GM19397 (cell line): ENCODE measurements at regions not wholly inside any gene's neighbourhood (a gene's known extent, or its start where the extent isn't known, plus 50 kb on each side); places are given as distances from the start of the nearest gene placed in this dataset.

Source experiments
- ATAC-seq: cut with Tn5 transposase; IDR thresholded peaks from one replicate; pipeline ENCODE4 v1.9.1; 2021; ENCODE audit warnings: mild to moderate bottlenecking, moderate library complexity; ENCODE audit not compliant: unreplicated experiment

GRCh38 chr11:127066401-127067090, 66.0 kb upstream of the KIRREL3 start:
- no peak for ATAC-seq

GRCh38 chr11:127063241-127063640, 62.7 kb upstream of the KIRREL3 start:
- no peak for ATAC-seq

- no peak for ATAC-seq
Measured at GRCh38 chr11:127061947-127062346, 61.4 kb upstream of the KIRREL3 start.

GRCh38 chr11:127059750-127060149, 59.2 kb upstream of the KIRREL3 start:
- no peak for ATAC-seq

- ATAC-seq, result no peak
Measured at GRCh38 chr11:127059286-127059685, 58.7 kb upstream of the KIRREL3 start.

- ATAC-seq, result no peak
Measured at GRCh38 chr11:127058524-127058923, 58.0 kb upstream of the KIRREL3 start.

GRCh38 chr11:127057126-127057525, 56.6 kb upstream of the KIRREL3 start:
- ATAC-seq, result no peak

- ATAC-seq, result no peak
Measured at GRCh38 chr11:127056338-127056971, 55.9 kb upstream of the KIRREL3 start.

GRCh38 chr11:127055236-127055635, 54.7 kb upstream of the KIRREL3 start:
- ATAC-seq, result no peak

- ATAC-seq, result no peak
Measured at GRCh38 chr11:127054153-127054552, 53.6 kb upstream of the KIRREL3 start.

GRCh38 chr11:127052404-127052803, 51.8 kb upstream of the KIRREL3 start:
- ATAC-seq, result no peak
